Naive thymus-derived CD8-positive, alpha-beta T cell (primary cell): ENCODE measurements at regions not wholly inside any gene's neighbourhood (a gene's known extent, or its start where the extent isn't known, plus 50 kb on each side); places are given as distances from the start of the nearest gene placed in this dataset.

Source experiments
- ATAC-seq, 2 donors: fragments of 150-1000 bp; cut with Tn5 transposase in 1 of 2; sonication (Bioruptor Pico), chemical (Tn5 transposase) in 1 of 2; 1 replicate in 1 of 2; 2 replicates in 1 of 2; pipeline ENCODE4 v1.10.0; 2021; ENCODE audit warnings: mild to moderate bottlenecking in 2 of 2, moderate library complexity in 2 of 2
- POLR2A ChIA-PET: fragments of 350-600 bp; sonication (Branson Sonifier 250); formaldehyde crosslinking; loops from one replicate; lab custom pipeline; 2021; ENCODE audit warnings: antibody characterized with exemption; lab: Charles Lee
- DNase-seq, 10 donors: peaks; one replicate each; pipeline versions ENCODE4 v3.0.0 to v3.0.0-alpha.2; 2020 to 2022
- H3K27ac Mint-ChIP-seq, 10 donors: one replicate each; pipeline ENCODE4 v1.8.0; 2020 to 2022; ENCODE audit warnings: mild to moderate bottlenecking in 10 of 10, mixed read lengths in 10 of 10, moderate library complexity in 4 of 10, inconsistent platforms in 1 of 10
- H3K27me3 Mint-ChIP-seq, 5 donors: one replicate each; pipeline ENCODE4 v1.8.0; 2021 to 2022; ENCODE audit warnings: mixed read lengths in 5 of 5
- H3K36me3 Mint-ChIP-seq, 3 donors: one replicate each; pipeline ENCODE4 v1.8.0; 2020 to 2022; ENCODE audit warnings: mixed read lengths in 3 of 3, mild to moderate bottlenecking in 2 of 3, inconsistent platforms in 1 of 3
- H3K4me1 Mint-ChIP-seq, 4 donors: one replicate each; pipeline ENCODE4 v1.8.0; 2021 to 2022; ENCODE audit warnings: mixed read lengths in 4 of 4
- H3K4me3 Mint-ChIP-seq, 10 donors: one replicate each; pipeline ENCODE4 v1.8.0; 2020 to 2022; ENCODE audit warnings: mild to moderate bottlenecking in 10 of 10, mixed read lengths in 10 of 10, moderate library complexity in 6 of 10, inconsistent platforms in 1 of 10
- H3K9me3 Mint-ChIP-seq, 9 donors: one replicate each; pipeline ENCODE4 v1.8.0; 2020 to 2022; ENCODE audit warnings: mixed read lengths in 9 of 9, mild to moderate bottlenecking in 3 of 9, inconsistent platforms in 1 of 9, moderate library complexity in 1 of 9

DNA sequence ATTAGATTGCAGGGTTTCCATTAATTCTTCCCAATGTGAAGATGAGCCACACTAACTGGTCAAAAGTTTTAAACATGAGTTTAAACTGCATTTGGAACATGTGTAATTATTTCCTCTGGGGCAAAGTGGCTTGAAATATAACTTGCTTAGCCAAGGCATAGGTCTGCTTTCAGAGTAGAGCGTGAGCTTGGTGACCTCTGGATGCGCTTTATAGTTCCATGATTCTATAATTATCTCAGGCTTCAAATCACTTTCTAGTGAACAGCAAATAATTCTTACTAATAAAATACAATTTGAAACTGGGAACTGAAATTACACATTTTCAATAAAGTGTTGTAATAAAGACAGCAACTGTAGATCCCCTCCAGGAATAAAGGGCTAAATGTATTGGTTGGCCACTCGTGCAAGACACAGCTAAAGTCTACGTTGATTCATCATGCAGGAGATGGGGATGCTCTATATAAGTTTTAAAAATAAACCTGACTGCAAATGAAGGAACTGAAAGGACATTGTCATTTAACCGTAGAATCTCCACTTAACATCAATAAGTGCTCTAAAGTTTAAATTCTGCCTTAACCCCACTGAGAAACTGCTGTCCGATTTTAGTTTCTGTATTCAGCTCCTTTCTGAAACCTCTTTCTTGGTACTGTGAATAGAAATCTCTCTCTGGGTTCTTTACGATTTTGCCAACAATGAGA is 460.0 kb downstream of the PSAT1 start:
- Mint-ChIP-seq H3K36me3 (no peaks in the 10 kb centered on the region), H3K27me3 (peaks cover 0 to 27% (median 4%) of the 10 kb centered on the region in 5 donors), H3K9me3 (peaks cover 0 to 6% (median 3%) of the 10 kb centered on the region in 9 donors), H3K27ac (no peak overlapping the region), H3K4me1 (peaks cover 0 to 10% (median 0%) of the 10 kb centered on the region in 4 donors), H3K4me3 (no peak overlapping the region)
- DNase-seq = no peak
- ATAC-seq = no peak
- POLR2A ChIA-PET = no interaction called here

DNA sequence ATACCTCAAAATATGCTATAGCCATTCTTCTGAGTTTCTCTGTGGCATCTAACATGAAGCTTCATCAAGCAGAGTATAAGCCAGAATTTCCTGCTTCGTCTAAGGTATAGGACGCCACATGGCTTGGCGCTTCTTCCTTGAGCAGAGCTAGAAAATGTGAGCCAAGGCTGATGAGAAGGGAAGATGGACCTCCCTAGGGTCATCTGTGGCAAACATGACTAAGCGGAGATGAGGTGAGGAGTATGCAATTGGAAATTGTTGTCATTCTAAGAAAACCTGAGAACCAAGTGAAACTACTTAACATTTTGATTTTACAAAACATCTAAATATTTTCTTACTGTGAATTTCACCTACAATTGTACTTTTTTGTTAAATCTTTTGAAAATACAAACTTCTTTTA is 466.5 kb downstream of the PSAT1 start:
- POLR2A ChIA-PET = no interaction called here
- no peak for ATAC-seq
- Mint-ChIP-seq H3K9me3 (no peaks in the 10 kb centered on the region), H3K27me3 (peaks cover 0 to 8% (median 2%) of the 10 kb centered on the region in 5 donors), H3K27ac (no peak overlapping the region), H3K4me3 (no peak overlapping the region), H3K4me1 (no peaks in the 10 kb centered on the region), H3K36me3 (no peaks in the 10 kb centered on the region)
- no peak for DNase-seq

DNA sequence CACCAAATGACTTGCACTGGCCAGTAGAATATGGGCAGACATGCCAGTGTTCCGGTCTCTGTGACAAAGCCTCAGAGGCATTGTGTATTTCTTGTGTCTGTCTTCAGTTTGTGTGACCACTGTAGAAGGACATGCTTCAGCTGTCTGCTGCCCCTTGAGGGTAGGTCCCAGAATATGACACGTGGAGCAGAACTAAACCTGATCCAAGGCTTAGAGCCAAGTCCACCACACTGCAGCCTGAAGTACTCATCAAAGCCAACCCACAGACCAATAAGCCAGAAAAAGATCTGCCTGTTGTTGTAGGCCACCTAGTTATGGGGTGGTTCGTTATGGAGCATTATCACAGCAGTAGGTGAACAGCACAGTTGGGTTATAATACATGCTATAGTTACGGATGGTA is 468.9 kb downstream of the PSAT1 start:
- POLR2A ChIA-PET = no interaction called here
- Mint-ChIP-seq H3K4me3 (no peak overlapping the region), H3K4me1 (no peaks in the 10 kb centered on the region), H3K9me3 (no peaks in the 10 kb centered on the region), H3K27ac (no peak overlapping the region), H3K36me3 (no peaks in the 10 kb centered on the region), H3K27me3 (peaks cover 0 to 12% (median 0%) of the 10 kb centered on the region in 5 donors)
- ATAC-seq = no peak
- no peak for DNase-seq

DNA sequence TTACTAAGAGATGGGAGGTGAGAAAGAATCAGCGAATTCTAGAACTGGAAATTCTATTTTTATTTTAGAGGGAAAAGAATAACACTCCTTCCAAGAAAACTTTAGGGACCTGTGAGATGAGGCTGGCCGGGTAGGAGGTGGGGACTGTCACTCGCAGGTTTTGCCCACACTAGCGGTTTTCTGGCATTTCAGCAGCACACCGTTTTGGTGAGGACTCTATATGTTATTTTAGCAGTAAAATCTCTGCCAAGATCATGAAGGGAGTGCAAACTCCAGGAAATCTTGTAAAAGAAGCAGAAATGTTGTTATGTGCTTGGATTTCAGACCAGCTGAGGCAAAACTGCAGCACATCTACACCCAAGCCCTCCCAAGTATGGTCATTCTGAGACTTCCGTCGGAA is 470.6 kb downstream of the PSAT1 start:
- Mint-ChIP-seq H3K9me3 (no peaks in the 10 kb centered on the region), H3K27ac (no peak overlapping the region), H3K4me3 (no peak overlapping the region), H3K4me1 (no peaks in the 10 kb centered on the region), H3K27me3 (peaks cover 0 to 12% (median 0%) of the 10 kb centered on the region in 5 donors), H3K36me3 (no peaks in the 10 kb centered on the region)
- POLR2A ChIA-PET = no interaction called here
- DNase-seq = no peak
- no peak for ATAC-seq

DNA sequence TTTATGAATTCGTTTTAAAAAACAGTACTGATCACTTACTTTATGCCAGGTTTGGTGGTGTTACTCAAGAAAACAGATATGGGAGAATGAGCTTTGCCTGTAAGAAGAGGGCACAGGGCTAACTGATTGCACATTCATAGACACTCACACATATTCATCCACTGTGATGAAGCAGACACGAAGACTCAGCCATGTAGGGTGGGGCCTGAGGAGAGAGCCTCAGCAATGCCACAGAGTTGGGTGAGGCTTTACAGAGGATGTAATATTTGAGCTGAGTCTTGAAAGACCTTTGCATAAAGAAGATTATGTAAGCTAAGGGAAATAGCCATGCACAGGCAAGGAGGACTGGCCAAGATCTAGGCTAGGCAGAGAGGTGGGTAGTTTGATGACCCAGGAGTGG is 472.8 kb downstream of the PSAT1 start:
- Mint-ChIP-seq H3K4me3 (no peak overlapping the region), H3K27me3 (peaks cover 0 to 12% (median 0%) of the 10 kb centered on the region in 5 donors), H3K4me1 (no peaks in the 10 kb centered on the region), H3K9me3 (no peaks in the 10 kb centered on the region), H3K36me3 (no peaks in the 10 kb centered on the region), H3K27ac (no peak overlapping the region)
- DNase-seq (no peak), ATAC-seq (no peak)
- POLR2A ChIA-PET = no interaction called here

DNA sequence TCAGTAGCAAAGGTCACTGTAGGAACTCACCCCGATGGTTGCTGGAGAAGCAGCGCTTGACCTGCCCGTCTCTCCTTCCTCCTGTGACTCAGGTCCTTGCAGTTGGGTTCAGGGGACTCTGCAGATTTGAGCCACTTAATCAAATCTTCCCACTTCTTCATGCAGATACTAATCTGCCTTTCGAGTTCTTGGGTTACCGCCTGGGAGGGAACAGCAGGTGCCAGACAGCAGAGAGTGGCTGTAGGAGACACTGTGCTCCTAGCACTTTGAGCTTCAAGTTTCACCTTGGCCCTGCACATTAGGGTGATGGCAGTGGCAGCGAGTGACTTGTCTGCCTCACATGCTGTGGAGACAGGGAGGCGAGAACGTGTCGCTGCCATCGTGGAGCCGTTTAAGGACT is 478.3 kb downstream of the PSAT1 start:
- POLR2A ChIA-PET = no interaction called here
- ATAC-seq (no peak), DNase-seq (no peak)
- Mint-ChIP-seq H3K4me1 (peaks cover 0 to 6% (median 0%) of the 10 kb centered on the region in 4 donors), H3K27me3 (peaks cover 0 to 6% (median 0%) of the 10 kb centered on the region in 5 donors), H3K4me3 (no peak overlapping the region), H3K36me3 (no peaks in the 10 kb centered on the region), H3K27ac (no peak overlapping the region), H3K9me3 (peaks cover 0 to 2% (median 0%) of the 10 kb centered on the region in 9 donors)

DNA sequence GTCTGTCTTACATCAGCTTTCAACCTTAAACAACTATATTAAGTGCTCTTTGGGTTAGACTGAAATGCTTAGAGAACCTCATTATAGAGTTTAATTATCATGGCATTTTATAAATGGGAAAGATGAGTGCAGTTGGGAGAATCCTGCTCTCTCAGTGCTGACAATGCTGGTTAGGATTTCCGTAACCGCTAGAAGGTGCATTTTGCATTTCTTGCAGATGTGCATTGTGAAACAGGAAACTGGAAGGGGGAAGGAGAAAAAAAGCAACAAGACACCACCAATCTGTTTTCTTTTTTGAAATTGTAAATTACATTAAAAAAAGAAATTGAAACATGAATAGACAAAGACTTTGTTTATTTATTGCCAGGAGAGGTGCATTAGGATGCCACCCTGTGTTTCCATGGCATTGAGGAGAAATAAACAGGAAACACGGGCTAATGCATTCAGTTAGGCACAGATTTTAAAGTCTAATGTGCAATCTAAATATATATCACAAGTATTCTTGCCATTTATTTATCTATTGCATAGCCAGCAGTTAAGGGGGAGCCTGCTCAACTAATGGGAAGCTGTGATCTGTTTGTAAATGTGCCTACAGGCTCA is 478.9 kb downstream of the PSAT1 start:
- Mint-ChIP-seq H3K27me3 (peaks cover 0 to 6% (median 0%) of the 10 kb centered on the region in 5 donors), H3K4me3 (no peak overlapping the region), H3K9me3 (peaks cover 0 to 2% (median 0%) of the 10 kb centered on the region in 9 donors), H3K36me3 (no peaks in the 10 kb centered on the region), H3K4me1 (peaks cover 0 to 6% (median 0%) of the 10 kb centered on the region in 4 donors), H3K27ac (no peak overlapping the region)
- ATAC-seq = no peak
- no peak for DNase-seq
- POLR2A ChIA-PET = no interaction called here

DNA sequence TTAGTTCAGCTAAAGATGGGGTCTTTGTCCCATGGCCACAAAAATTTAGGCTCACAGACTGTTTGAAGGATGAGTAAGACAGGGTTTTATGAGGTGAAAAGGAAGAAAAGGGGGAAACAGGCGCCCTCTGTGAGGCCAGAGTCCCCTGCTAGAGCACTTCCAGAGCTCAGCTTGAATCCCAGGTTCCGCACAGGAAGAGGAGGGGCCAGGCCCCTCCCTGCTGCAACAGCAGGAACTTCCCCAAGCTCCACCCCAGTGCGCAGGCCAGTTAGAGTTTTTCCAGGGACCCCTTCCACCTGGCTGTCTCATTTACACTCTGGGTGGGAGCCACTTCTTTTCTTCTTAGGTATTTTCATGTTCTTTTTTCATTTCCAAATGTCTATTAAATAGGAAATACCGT is 480.8 kb downstream of the PSAT1 start:
- POLR2A ChIA-PET = no interaction called here

DNA sequence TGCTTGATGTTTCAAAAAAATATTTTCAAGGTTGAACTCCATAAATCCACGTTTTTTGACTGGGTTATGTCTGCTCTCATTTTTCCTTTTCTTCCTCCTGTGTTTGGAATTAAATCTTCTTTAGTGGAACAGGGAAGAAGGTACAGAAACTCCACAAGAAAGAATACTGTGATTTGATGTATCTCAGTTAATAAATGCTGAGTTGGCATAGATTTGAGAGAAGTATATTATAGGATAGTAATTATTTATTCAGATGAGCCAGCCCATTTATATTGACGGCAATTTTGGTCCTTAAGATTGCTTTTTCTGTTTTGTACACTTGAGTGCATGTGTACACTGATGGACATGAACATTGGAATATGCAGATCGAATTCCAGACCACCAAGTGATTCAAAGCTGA is 481.4 kb downstream of the PSAT1 start:
- DNase-seq (no peak), ATAC-seq (no peak)
- Mint-ChIP-seq H3K27me3 (peaks cover 0 to 10% (median 1%) of the 10 kb centered on the region in 5 donors), H3K4me1 (peaks cover 0 to 6% (median 0%) of the 10 kb centered on the region in 4 donors), H3K27ac (no peak overlapping the region), H3K36me3 (no peaks in the 10 kb centered on the region), H3K4me3 (no peak overlapping the region), H3K9me3 (peaks cover 0 to 7% (median 0%) of the 10 kb centered on the region in 9 donors)
- POLR2A ChIA-PET = no interaction called here

More for the DNA sequence above, 480.8 kb downstream of the PSAT1 start:
- Mint-ChIP-seq H3K27ac (no peak overlapping the region), H3K27me3 (peaks cover 0 to 10% (median 1%) of the 10 kb centered on the region in 5 donors), H3K9me3 (peaks cover 0 to 7% (median 0%) of the 10 kb centered on the region in 9 donors), H3K4me3 (no peak overlapping the region), H3K36me3 (no peaks in the 10 kb centered on the region), H3K4me1 (peaks cover 0 to 6% (median 0%) of the 10 kb centered on the region in 4 donors)
- DNase-seq = no peak
- no peak for ATAC-seq

DNA sequence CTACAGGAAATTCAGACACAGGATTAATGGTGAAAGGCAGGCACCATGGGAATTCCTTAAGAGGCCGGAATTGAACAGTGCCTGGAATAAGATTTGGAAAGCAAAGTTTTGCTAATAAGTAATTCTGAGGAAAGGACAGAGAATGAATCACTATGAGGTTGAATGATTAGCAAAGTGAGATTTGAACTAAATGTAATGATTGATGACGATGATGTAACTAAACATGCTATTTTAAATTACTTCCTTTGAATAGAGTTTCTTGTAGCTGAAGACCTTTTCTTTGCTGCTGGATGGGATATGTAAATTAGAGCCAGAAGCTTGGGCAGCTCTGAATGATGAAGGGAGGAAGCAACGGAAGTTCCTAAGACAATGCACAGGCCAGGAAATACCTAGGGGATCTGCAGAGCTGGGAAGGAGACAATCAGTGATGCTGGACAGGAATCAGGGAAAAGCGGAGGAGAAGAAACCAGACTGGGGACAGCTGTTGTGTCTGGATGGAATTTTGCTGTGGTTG is 482.0 kb downstream of the PSAT1 start:
- Mint-ChIP-seq H3K36me3 (no peaks in the 10 kb centered on the region), H3K4me3 (no peak overlapping the region), H3K9me3 (peaks cover 0 to 7% (median 0%) of the 10 kb centered on the region in 9 donors), H3K27me3 (peaks cover 0 to 10% (median 1%) of the 10 kb centered on the region in 5 donors), H3K4me1 (peaks cover 0 to 6% (median 0%) of the 10 kb centered on the region in 4 donors), H3K27ac (no peak overlapping the region)
- POLR2A ChIA-PET = no interaction called here
- DNase-seq = no peak
- ATAC-seq = no peak

DNA sequence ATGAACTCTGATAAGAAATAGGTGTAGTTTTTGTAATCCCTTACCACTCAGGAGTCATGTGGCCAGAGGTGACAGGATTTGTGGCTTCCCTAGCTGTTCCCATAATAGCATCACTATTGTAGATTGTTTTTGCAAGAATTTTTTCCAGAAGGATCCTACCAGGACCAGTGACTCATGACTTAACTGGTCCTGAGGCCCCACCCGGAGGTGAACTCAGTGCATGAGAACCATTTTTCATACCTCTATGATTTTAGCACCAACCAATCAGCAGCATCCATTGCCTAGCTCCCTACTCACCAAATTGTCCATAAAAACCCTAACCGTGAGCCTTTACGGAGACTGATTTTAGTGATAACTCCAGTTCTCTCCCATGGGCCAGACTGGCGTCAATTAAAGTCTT is 484.8 kb downstream of the PSAT1 start:
- POLR2A ChIA-PET = no interaction called here
- Mint-ChIP-seq H3K4me1 (no peaks in the 10 kb centered on the region), H3K9me3 (peaks cover 0 to 7% (median 0%) of the 10 kb centered on the region in 9 donors), H3K36me3 (no peaks in the 10 kb centered on the region), H3K27ac (no peak overlapping the region), H3K27me3 (peaks cover 0 to 10% (median 0%) of the 10 kb centered on the region in 5 donors), H3K4me3 (no peak overlapping the region)
- DNase-seq (no peak), ATAC-seq (no peak)

DNA sequence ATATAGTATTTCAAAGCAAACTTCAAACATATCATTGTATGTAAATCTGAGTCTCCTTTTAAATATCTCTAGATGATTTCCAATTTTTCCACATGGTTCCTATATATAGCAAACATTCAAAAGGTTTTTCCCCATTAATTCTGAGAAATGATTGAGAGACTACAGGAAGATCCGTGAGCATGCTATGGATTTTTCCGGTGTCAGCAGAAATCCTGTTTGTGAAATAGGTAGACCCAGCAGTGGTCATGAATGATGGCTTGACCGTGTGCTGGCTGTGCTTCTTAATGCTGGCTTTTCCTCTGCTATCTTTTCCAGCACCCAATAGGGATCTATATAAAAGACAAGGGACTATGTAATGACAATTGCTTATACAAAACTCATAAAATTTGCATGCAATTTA is 485.3 kb downstream of the PSAT1 start:
- peaks cover 0 to 10% (median 0%) of the 10 kb centered on the region in 5 donors for H3K27me3 Mint-ChIP-seq
- no peak for DNase-seq
- H3K4me1 Mint-ChIP-seq = no peaks in the 10 kb centered on the region
- POLR2A ChIA-PET = no interaction called here
- no peak overlapping the region for H3K27ac Mint-ChIP-seq
- H3K4me3 Mint-ChIP-seq = no peak overlapping the region
- peaks cover 0 to 7% (median 0%) of the 10 kb centered on the region in 9 donors for H3K9me3 Mint-ChIP-seq
- no peak for ATAC-seq
- H3K36me3 Mint-ChIP-seq = no peaks in the 10 kb centered on the region

DNA sequence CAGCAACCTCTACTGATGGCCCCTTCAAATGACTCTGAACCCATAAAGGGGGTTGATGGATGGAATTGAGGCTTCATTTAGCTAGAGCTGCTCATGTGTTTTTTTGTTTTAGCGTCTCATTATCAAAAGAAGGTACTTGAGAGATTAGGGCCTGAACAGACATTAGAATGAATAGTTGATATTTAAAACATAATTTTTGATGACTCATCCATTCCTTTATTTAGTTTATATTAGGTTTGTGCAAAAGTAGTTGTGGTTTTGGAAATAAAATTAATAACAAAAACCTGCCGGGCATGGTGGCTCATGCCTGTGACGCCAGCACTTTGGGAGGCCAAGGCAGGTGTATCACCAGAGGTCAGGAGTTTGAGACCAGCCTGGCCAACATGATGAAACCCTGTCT is 485.9 kb downstream of the PSAT1 start:
- Mint-ChIP-seq H3K4me3 (no peak overlapping the region), H3K27ac (no peak overlapping the region), H3K9me3 (peaks cover 0 to 9% (median 0%) of the 10 kb centered on the region in 9 donors), H3K27me3 (peaks cover 0 to 10% (median 0%) of the 10 kb centered on the region in 5 donors), H3K36me3 (no peaks in the 10 kb centered on the region), H3K4me1 (no peaks in the 10 kb centered on the region)
- ATAC-seq (no peak), DNase-seq (no peak)
- POLR2A ChIA-PET = no interaction called here
